HCT116 (cell line): ENCODE measurements at regions not wholly inside any gene's neighbourhood (a gene's known extent, or its start where the extent isn't known, plus 50 kb on each side); places are given as distances from the start of the nearest gene placed in this dataset.

ENCODE experiments used
- ATAC-seq: fragments of 200-7000 bp; cut with Tn5 transposase; 2 replicates; pipeline ENCODE4 v1.9.1; 2020; ENCODE audit warnings: mild to moderate bottlenecking, moderate library complexity
- BruUV-seq: library from RNA; stranded (reverse); fragments of 400-500 nt; replicated peaks from 2 replicates; lab custom pipeline; 2021; lab: Mats Ljungman, UMichigan
- CTCF ChIA-PET: fragments of 300-600 bp; sonication (Branson Sonifier 250); formaldehyde crosslinking; loops from one replicate; lab custom pipeline; 2021; ENCODE audit warnings: antibody characterized with exemption; lab: Charles Lee
- POLR2A ChIA-PET: fragments of 300-600, 350-600 bp; sonication (Branson Sonifier 250); formaldehyde crosslinking; loops from one replicate; lab custom pipeline; 2021; ENCODE audit warnings: antibody characterized with exemption; lab: Charles Lee
- RAD21 ChIA-PET, 2 experiments: fragments of 300-600 bp; sonication (Branson Sonifier 250); formaldehyde crosslinking; loops; one replicate each; lab custom pipeline; 2023; ENCODE audit warnings: low total read pairs in 2 of 2; ENCODE audit not compliant: uncharacterized antibody in 2 of 2, unreplicated experiment in 2 of 2, low non-redundant PET in 1 of 2; lab: Charles Lee
- DNase-seq: peaks from one replicate; pipeline ENCODE4 v3.0.0-alpha.2; 2010; ENCODE audit warnings: low read depth, low spot score
- H2AFZ ChIP-seq: fragments of 200-600 bp; shearing (Covaris generic), sonication (generic); 2 replicates; pipeline ENCODE4 v1.6.1; 2017; ENCODE audit warnings: low read depth, mixed run types, mixed read lengths, antibody characterized with exemption, low read length; ENCODE audit not compliant: poor library complexity, severe bottlenecking
- H3K27ac ChIP-seq: 2 replicates; pipeline ENCODE4 v1.5.1; 2012; ENCODE audit warnings: low read depth, low read length
- H3K27me3 ChIP-seq: fragments of 200-600 bp; sonication (generic); 2 replicates; pipeline ENCODE4 v1.6.1; 2016; ENCODE audit warnings: mixed run types, low read length, mixed read lengths; ENCODE audit not compliant: insufficient read depth
- H3K36me3 ChIP-seq, 2 experiments: fragments of 200-500 bp in 1 of 2; fragments of 200-600 bp in 1 of 2; sonication (Bioruptor generic) in 1 of 2; sonication (generic) in 1 of 2; 2 replicates each; pipeline versions ENCODE4 v1.5.1 to v1.6.1; 2014 to 2016; ENCODE audit warnings: low read length in 2 of 2, inconsistent platforms in 1 of 2, mixed read lengths in 1 of 2, mixed run types in 1 of 2; ENCODE audit not compliant: insufficient read depth in 2 of 2, control insufficient read depth in 1 of 2
- H3K4me1 ChIP-seq, 2 experiments: fragments of 200-600 bp in 1 of 2; sonication (generic) in 1 of 2; 2 replicates each; pipeline versions ENCODE4 v1.5.1 to v1.6.1; 2012 to 2017; ENCODE audit warnings: low read length in 2 of 2, inconsistent platforms in 1 of 2, mild to moderate bottlenecking in 1 of 2, mixed read lengths in 1 of 2, mixed run types in 1 of 2, moderate library complexity in 1 of 2; ENCODE audit not compliant: insufficient read depth in 2 of 2, control insufficient read depth in 1 of 2
- H3K4me2 ChIP-seq: fragments of 200-600 bp; sonication (generic); 2 replicates; pipeline ENCODE4 v1.6.1; 2017; ENCODE audit warnings: mixed run types, low read length, mixed read lengths
- H3K4me3 ChIP-seq, 2 experiments: fragments of 200-600 bp in 1 of 2; sonication (generic) in 1 of 2; replicated peaks in 1 of 2; 2 replicates each; pipeline ENCODE4 v1.5.1; 2011 to 2016; ENCODE audit warnings: low read length in 2 of 2, control low read depth in 1 of 2, low read depth in 1 of 2, mild to moderate bottlenecking in 1 of 2, mixed read lengths in 1 of 2, mixed run types in 1 of 2
- H3K79me2 ChIP-seq: fragments of 200-600 bp; sonication (generic); 2 replicates; pipeline ENCODE4 v1.6.1; 2017; ENCODE audit warnings: mild to moderate bottlenecking, mixed run types, low read length, moderate library complexity, mixed read lengths; ENCODE audit not compliant: insufficient read depth
- H3K9ac ChIP-seq: fragments of 200-600 bp; sonication (generic); 2 replicates; pipeline ENCODE4 v1.6.1; 2016; ENCODE audit warnings: low read length, mixed read lengths
- H3K9me2 ChIP-seq: fragments of 200-600 bp; sonication (generic), shearing (Covaris generic); 2 replicates; pipeline ENCODE4 v1.6.1; 2017; ENCODE audit warnings: mixed run types, mild to moderate bottlenecking, moderate library complexity; ENCODE audit not compliant: insufficient read depth
- H3K9me3 ChIP-seq, 2 experiments: fragments of 200-500 bp in 1 of 2; fragments of 200-600 bp in 1 of 2; sonication (Bioruptor generic) in 1 of 2; sonication (generic) in 1 of 2; 2 replicates each; pipeline ENCODE4 v1.6.1; 2014 to 2017; ENCODE audit warnings: low read length in 2 of 2, mixed read lengths in 2 of 2, inconsistent platforms in 1 of 2, low read depth in 1 of 2, mild to moderate bottlenecking in 1 of 2, mixed run types in 1 of 2, moderate library complexity in 1 of 2; ENCODE audit not compliant: control insufficient read depth in 1 of 2, insufficient read depth in 1 of 2
- H4K20me1 ChIP-seq: fragments of 200-600 bp; sonication (generic), shearing (Covaris generic); 2 replicates; pipeline ENCODE4 v1.6.1; 2017; ENCODE audit warnings: mixed run types, mild to moderate bottlenecking, moderate library complexity; ENCODE audit not compliant: insufficient read depth
- ATF3 ChIP-seq: IDR thresholded peaks from 2 replicates; pipeline ENCODE4 v1.6.1; 2012
- CBX3 ChIP-seq: IDR thresholded peaks from 2 replicates; pipeline ENCODE4 v1.6.1; 2012; ENCODE audit warnings: low read depth
- CEBPB ChIP-seq: IDR thresholded peaks from 2 replicates; pipeline ENCODE4 v1.6.1; 2012; ENCODE audit warnings: low read depth
- EGR1 ChIP-seq: IDR thresholded peaks from 2 replicates; pipeline ENCODE4 v1.6.1; 2012; ENCODE audit warnings: low read depth
- EZH2 ChIP-seq: fragments of 200-600 bp; sonication (generic); IDR thresholded peaks from 2 replicates; pipeline ENCODE4 v1.6.1; 2017; ENCODE audit warnings: antibody characterized with exemption, mixed run types
- EZH2phosphoT487 ChIP-seq: fragments of 200-600 bp; IDR thresholded peaks from 2 replicates; pipeline ENCODE4 v1.6.1; 2018; ENCODE audit warnings: antibody characterized with exemption, borderline replicate concordance
- FOSL1 ChIP-seq: IDR thresholded peaks from 2 replicates; pipeline ENCODE4 v1.6.1; 2012; ENCODE audit warnings: low read depth
- JUND ChIP-seq: IDR thresholded peaks from 2 replicates; pipeline ENCODE4 v1.6.1; 2012
- MAX ChIP-seq: IDR thresholded peaks from 2 replicates; pipeline ENCODE4 v1.6.1; 2012
- POLR2A ChIP-seq: IDR thresholded peaks from 2 replicates; pipeline ENCODE4 v1.7.0; 2011; ENCODE audit warnings: borderline replicate concordance; ENCODE audit not compliant: insufficient read depth, insufficient read length; ENCODE audit errors: extremely low read depth
- POLR2AphosphoS5 ChIP-seq: IDR thresholded peaks from 2 replicates; pipeline ENCODE4 v1.6.1; 2011; ENCODE audit warnings: mild to moderate bottlenecking, low read depth, low read length, moderate library complexity
- REST ChIP-seq: IDR thresholded peaks from 2 replicates; pipeline ENCODE4 v1.6.1; 2012; ENCODE audit warnings: low read depth
- SP1 ChIP-seq: IDR thresholded peaks from 2 replicates; pipeline ENCODE4 v1.6.1; 2012; ENCODE audit warnings: low read depth
- SRF ChIP-seq: IDR thresholded peaks from 2 replicates; pipeline ENCODE4 v1.6.1; 2012; ENCODE audit warnings: low read depth
- TCF7L2 ChIP-seq: IDR thresholded peaks from 2 replicates; pipeline ENCODE4 v1.7.0; 2011; ENCODE audit warnings: borderline replicate concordance, inconsistent platforms; ENCODE audit not compliant: insufficient read depth, insufficient read length; ENCODE audit errors: extremely low read depth
- ZBTB33 ChIP-seq: IDR thresholded peaks from 2 replicates; pipeline ENCODE4 v1.6.1; 2011; ENCODE audit warnings: mild to moderate bottlenecking, low read length, moderate library complexity; ENCODE audit not compliant: insufficient replicate concordance; ENCODE audit errors: extremely low read depth
- ZFX ChIP-seq: fragments of 450-650 bp; IDR thresholded peaks from 2 replicates; pipeline ENCODE4 v1.6.1; 2017
- ZNF274 ChIP-seq: fragments of 200-500 bp; sonication (Bioruptor generic); IDR thresholded peaks from 2 replicates; pipeline ENCODE4 v1.6.1; 2014; ENCODE audit warnings: mild to moderate bottlenecking, low read depth, low read length, inconsistent platforms
- intact Hi-C: fragments of 100-400 bp; cut with micrococcal nuclease; formaldehyde crosslinking; loops from 2 replicates; pipeline ENCODE4 v1.10.0; 2022

GRCh38 chr3:104510131-104510849 is 856.4 kb upstream of the ALCAM start:
- ChIA-PET POLR2A (no interaction called here), RAD21 (no interaction called here), CTCF (no interaction called here)
- Histone ChIP-seq H3K4me2 (no peak overlapping the region), H4K20me1 (no peaks in the 10 kb centered on the region), H3K4me1 (no peaks in the 10 kb centered on the region), H3K27ac (no peak overlapping the region), H3K36me3 (no peaks in the 10 kb centered on the region), H3K79me2 (no peaks in the 10 kb centered on the region), H2AFZ (no peak overlapping the region), H3K4me3 (no peak overlapping the region), H3K9me3 (no peaks in the 10 kb centered on the region), H3K27me3 (no peaks in the 10 kb centered on the region), H3K9me2 (peaks cover 4% of the 10 kb centered on the region; the same call in 1 of the 2 replicates), H3K9ac (no peak overlapping the region)
- ATAC-seq = no peak
- intact Hi-C loops = no loop called here
- DNase-seq = no peak
- BruUV-seq = no TSS peak
- TF ChIP-seq TCF7L2 (no peak), ZBTB33 (no peak), ATF3 (no peak), EZH2phosphoT487 (no peak), ZFX (no peak), ZNF274 (no peak), EGR1 (no peak), CEBPB (no peak), POLR2AphosphoS5 (no peak), POLR2A (no peak), SP1 (no peak), JUND (no peak), MAX (no peak), CBX3 (no peak), EZH2 (no peak), REST (no peak), SRF (no peak), FOSL1 (no peak)
